Loucy (cell line): ENCODE measurements at regions not wholly inside any gene's neighbourhood (a gene's known extent, or its start where the extent isn't known, plus 50 kb on each side); places are given as distances from the start of the nearest gene placed in this dataset.

ENCODE experiments used
- H2AFZ ChIP-seq: fragments of 200-600 bp; sonication (generic); 2 replicates; pipeline ENCODE4 v1.6.0; 2016; ENCODE audit warnings: antibody characterized with exemption, mild to moderate bottlenecking, low read length, moderate library complexity
- H3F3A ChIP-seq: fragments of 200-600 bp; 2 replicates; pipeline ENCODE4 v1.6.0; 2016; ENCODE audit warnings: antibody characterized with exemption, low read depth, mild to moderate bottlenecking
- H3K27me3 ChIP-seq: fragments of 200-600 bp; sonication (generic); 2 replicates; pipeline ENCODE4 v1.6.1; 2014; ENCODE audit warnings: low read length, mild to moderate bottlenecking; ENCODE audit not compliant: insufficient read depth, poor library complexity, severe bottlenecking
- H3K36me3 ChIP-seq: fragments of 200-600 bp; sonication (generic); 2 replicates; pipeline ENCODE4 v1.6.1; 2016; ENCODE audit warnings: low read length; ENCODE audit not compliant: insufficient read depth
- H3K4me1 ChIP-seq: fragments of 200-600 bp; sonication (generic); 2 replicates; pipeline ENCODE4 v1.5.1; 2014; ENCODE audit warnings: low read length, mild to moderate bottlenecking; ENCODE audit not compliant: insufficient read depth, poor library complexity, severe bottlenecking
- H3K4me2 ChIP-seq: fragments of 200-600 bp; sonication (generic); 2 replicates; pipeline ENCODE4 v1.6.0; 2014; ENCODE audit warnings: antibody characterized with exemption, low read length, low read depth, mild to moderate bottlenecking; ENCODE audit not compliant: poor library complexity, severe bottlenecking
- H3K4me3 ChIP-seq: fragments of 200-600 bp; sonication (generic); 2 replicates; pipeline ENCODE4 v1.5.1; 2014; ENCODE audit warnings: low read length, mild to moderate bottlenecking, mixed read lengths; ENCODE audit not compliant: poor library complexity, severe bottlenecking
- H3K79me2 ChIP-seq: fragments of 200-600 bp; sonication (generic); 2 replicates; pipeline ENCODE4 v1.6.1; 2014; ENCODE audit warnings: low read length; ENCODE audit not compliant: insufficient read depth
- H3K9ac ChIP-seq: fragments of 200-600 bp; sonication (generic); 2 replicates; pipeline ENCODE4 v1.6.0; 2014; ENCODE audit warnings: mild to moderate bottlenecking, low read depth, low read length, moderate library complexity; ENCODE audit not compliant: poor library complexity, severe bottlenecking
- H3K9me2 ChIP-seq: fragments of 200-600 bp; sonication (generic); replicated peaks from 2 replicates; pipeline ENCODE4 v1.6.1; 2016; ENCODE audit warnings: low read depth, low read length, mixed read lengths
- H3K9me3 ChIP-seq: fragments of 200-600 bp; sonication (generic); 2 replicates; pipeline ENCODE4 v1.6.1; 2014; ENCODE audit warnings: mild to moderate bottlenecking, antibody characterized with exemption, low read length, low read depth; ENCODE audit not compliant: insufficient read depth
- H4K20me1 ChIP-seq: fragments of 200-600 bp; sonication (generic); 2 replicates; pipeline ENCODE4 v1.6.0; 2014; ENCODE audit warnings: antibody characterized with exemption, low read length, mild to moderate bottlenecking; ENCODE audit not compliant: insufficient read depth, poor library complexity, severe bottlenecking
- CTCF ChIP-seq: fragments of 200-600 bp; sonication (generic); conservative IDR thresholded peaks from 2 replicates; pipeline ENCODE4 v1.5.1; 2014; ENCODE audit warnings: mild to moderate bottlenecking, antibody characterized with exemption, low read length
- EZH2phosphoT487 ChIP-seq: fragments of 200-600 bp; IDR thresholded peaks from 2 replicates; pipeline ENCODE4 v1.6.1; 2018; ENCODE audit warnings: antibody characterized with exemption, mild to moderate bottlenecking, moderate library complexity, borderline replicate concordance

DNA sequence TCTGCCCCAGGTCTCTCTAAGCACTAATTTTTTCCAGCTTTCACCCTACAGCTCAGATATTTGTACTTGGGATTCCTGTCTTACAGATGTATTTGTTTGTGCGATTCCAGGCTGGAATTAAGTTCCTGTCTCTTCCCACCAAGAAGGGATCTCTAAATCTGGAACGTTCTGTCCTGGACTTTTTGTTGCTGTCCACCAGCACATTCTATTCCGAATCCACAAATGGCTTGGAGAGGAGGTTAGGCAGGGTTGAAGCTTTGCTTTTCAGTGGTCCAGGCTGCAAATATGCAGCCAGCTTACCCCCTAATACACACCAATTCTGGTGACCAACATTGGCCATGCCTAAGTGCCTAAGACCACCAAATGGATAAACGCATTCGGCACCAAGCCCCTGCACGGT, 315.0 kb downstream of the TNS1 start:
- Histone ChIP-seq H3K27me3 (no peaks in the 10 kb centered on the region), H3K4me2 (no peak overlapping the region), H3K9me3 (no peaks in the 10 kb centered on the region)

GRCh38 chr2:217685255-217685605, 317.6 kb downstream of the TNS1 start:
- TF ChIP-seq EZH2phosphoT487 (no peak), CTCF (no peak)
- Histone ChIP-seq H4K20me1 (no peaks in the 10 kb centered on the region), H3K27me3 (no peaks in the 10 kb centered on the region), H3K9me3 (no peaks in the 10 kb centered on the region), H3K9me2 (no peaks in the 10 kb centered on the region), H2AFZ (no peak overlapping the region), H3K79me2 (no peaks in the 10 kb centered on the region), H3K9ac (no peak overlapping the region), H3K4me3 (no peak overlapping the region), H3F3A (no peaks in the 10 kb centered on the region), H3K4me1 (no peaks in the 10 kb centered on the region), H3K36me3 (no peaks in the 10 kb centered on the region), H3K4me2 (no peak overlapping the region)

More for the DNA sequence above, 315.0 kb downstream of the TNS1 start:
- no peaks in the 10 kb centered on the region for H3F3A ChIP-seq
- H3K36me3 ChIP-seq: no peaks in the 10 kb centered on the region
- no peaks in the 10 kb centered on the region for H3K4me1 ChIP-seq
- no peaks in the 10 kb centered on the region for H3K79me2 ChIP-seq
- H3K9me2 ChIP-seq: no peaks in the 10 kb centered on the region
- TF ChIP-seq CTCF: no peak
- TF ChIP-seq EZH2phosphoT487: no peak
- no peaks in the 10 kb centered on the region for H4K20me1 ChIP-seq
- H3K9ac ChIP-seq: no peak overlapping the region
- no peak overlapping the region for H3K4me3 ChIP-seq
- no peak overlapping the region for H2AFZ ChIP-seq

GRCh38 chr2:217684431-217685254, 318.2 kb downstream of the TNS1 start:
- no peaks in the 10 kb centered on the region for H4K20me1 ChIP-seq
- no peak overlapping the region for H3K4me2 ChIP-seq

More at GRCh38 chr2:217684431-217685254, 318.2 kb downstream of the TNS1 start:
- H3K9me2 ChIP-seq: no peaks in the 10 kb centered on the region
- H3K79me2 ChIP-seq: no peaks in the 10 kb centered on the region
- H2AFZ ChIP-seq: no peak overlapping the region
- no peaks in the 10 kb centered on the region for H3K9me3 ChIP-seq
- H3K27me3 ChIP-seq: no peaks in the 10 kb centered on the region
- H3F3A ChIP-seq: no peaks in the 10 kb centered on the region
- no peaks in the 10 kb centered on the region for H3K4me1 ChIP-seq
- H3K36me3 ChIP-seq: no peaks in the 10 kb centered on the region
- H3K4me3 ChIP-seq: no peak overlapping the region
- no peak overlapping the region for H3K9ac ChIP-seq
- TF ChIP-seq EZH2phosphoT487 (no peak), CTCF (no peak)
